Activated naive CD4-positive, alpha-beta T cell treated with anti-CD3 and anti-CD28 coated beads for 36 hours (primary cell): ENCODE measurements at regions not wholly inside any gene's neighbourhood (a gene's known extent, or its start where the extent isn't known, plus 50 kb on each side); places are given as distances from the start of the nearest gene placed in this dataset.

ENCODE experiments used
- CTCF ChIA-PET: fragments of 350-600 bp; sonication (Branson Sonifier 250); formaldehyde crosslinking; loops from one replicate; lab custom pipeline; 2021; ENCODE audit warnings: antibody characterized with exemption; lab: Charles Lee
- DNase-seq: peaks from one replicate; pipeline ENCODE4 v3.0.0-alpha.2; 2020
- H3K27ac Mint-ChIP-seq: one replicate; pipeline ENCODE4 v1.8.0; 2021; ENCODE audit warnings: mild to moderate bottlenecking, mixed read lengths
- H3K27me3 Mint-ChIP-seq: one replicate; pipeline ENCODE4 v1.8.0; 2021; ENCODE audit warnings: low read depth, mixed read lengths
- H3K36me3 Mint-ChIP-seq: one replicate; pipeline ENCODE4 v1.8.0; 2021; ENCODE audit warnings: low read depth, mixed read lengths
- H3K4me1 Mint-ChIP-seq: one replicate; pipeline ENCODE4 v1.8.0; 2021; ENCODE audit warnings: low read depth, mixed read lengths
- H3K4me3 Mint-ChIP-seq: one replicate; pipeline ENCODE4 v1.8.0; 2021; ENCODE audit warnings: mild to moderate bottlenecking, moderate library complexity, mixed read lengths
- H3K9me3 Mint-ChIP-seq: one replicate; pipeline ENCODE4 v1.8.0; 2021; ENCODE audit warnings: mixed read lengths
- intact Hi-C: fragments of 100-400 bp; cut with micrococcal nuclease; formaldehyde crosslinking; loops from one replicate; pipeline ENCODE4 v1.15.1; 2023

GRCh38 chr4:165625281-165625680, 246.5 kb downstream of the CPE start:
- intact Hi-C loops = no loop called here
- H3K27me3 Mint-ChIP-seq = no peaks in the 10 kb centered on the region
- CTCF ChIA-PET = no interaction called here
- DNase-seq = no peak
- no peaks in the 10 kb centered on the region for H3K36me3 Mint-ChIP-seq
- no peaks in the 10 kb centered on the region for H3K4me1 Mint-ChIP-seq
- H3K9me3 Mint-ChIP-seq = no peaks in the 10 kb centered on the region
- no peak overlapping the region for H3K27ac Mint-ChIP-seq
- H3K4me3 Mint-ChIP-seq = no peak overlapping the region

DNA sequence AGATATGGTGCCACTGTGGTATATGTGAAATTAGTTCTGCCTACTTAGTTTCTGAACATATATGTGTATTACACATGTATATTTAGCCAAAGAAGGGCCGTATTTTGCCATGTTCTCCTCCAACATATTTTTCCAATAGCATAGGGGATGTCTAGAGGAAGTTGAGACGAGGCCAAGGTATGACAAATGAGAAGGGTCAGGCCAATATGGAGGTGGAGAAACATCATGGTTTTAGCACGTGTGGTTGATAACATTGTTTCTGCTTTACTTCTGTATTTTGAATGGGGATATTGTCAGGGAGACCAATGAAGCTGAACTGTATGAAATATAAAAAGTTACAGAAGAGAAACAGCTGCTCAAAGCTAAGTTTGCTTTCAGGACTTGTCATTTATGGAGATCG, 246.7 kb upstream of the TLL1 start:
- intact Hi-C loops = no loop called here
- H3K9me3 Mint-ChIP-seq = no peaks in the 10 kb centered on the region
- no peaks in the 10 kb centered on the region for H3K36me3 Mint-ChIP-seq
- CTCF ChIA-PET = no interaction called here
- H3K4me1 Mint-ChIP-seq = no peaks in the 10 kb centered on the region
- H3K27ac Mint-ChIP-seq = no peak overlapping the region
- DNase-seq = no peak
- no peaks in the 10 kb centered on the region for H3K27me3 Mint-ChIP-seq
- H3K4me3 Mint-ChIP-seq = no peak overlapping the region

DNA sequence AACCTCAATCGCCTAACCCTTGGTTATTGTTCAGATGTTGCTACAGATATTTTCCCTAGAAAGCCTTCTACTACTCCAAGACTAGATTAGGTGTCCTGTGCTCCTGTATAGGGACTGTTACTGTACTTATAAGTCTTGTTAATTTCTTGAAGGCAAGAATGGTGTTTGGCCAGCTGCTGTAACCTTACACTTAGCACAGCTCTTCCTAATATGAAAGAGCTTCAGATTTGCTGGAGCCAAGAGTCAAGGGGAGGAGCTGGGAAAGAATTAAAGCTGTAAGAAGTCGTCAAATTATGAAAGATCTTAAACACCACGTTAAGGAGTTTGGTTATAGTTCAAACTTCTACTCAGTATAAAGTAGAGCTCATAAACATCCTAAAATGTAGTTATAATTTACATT, 245.9 kb upstream of the TLL1 start:
- Mint-ChIP-seq H3K27ac (no peak overlapping the region), H3K36me3 (no peaks in the 10 kb centered on the region), H3K4me3 (no peak overlapping the region), H3K4me1 (no peaks in the 10 kb centered on the region), H3K27me3 (no peaks in the 10 kb centered on the region), H3K9me3 (no peaks in the 10 kb centered on the region)
- CTCF ChIA-PET = no interaction called here
- intact Hi-C loops = no loop called here
- DNase-seq = no peak

- intact Hi-C loops = no loop called here
- H3K27me3 Mint-ChIP-seq = no peaks in the 10 kb centered on the region
- CTCF ChIA-PET = no interaction called here
- H3K4me1 Mint-ChIP-seq = no peaks in the 10 kb centered on the region
- no peak for DNase-seq
- H3K9me3 Mint-ChIP-seq = no peaks in the 10 kb centered on the region
- no peak overlapping the region for H3K4me3 Mint-ChIP-seq
- H3K36me3 Mint-ChIP-seq = no peaks in the 10 kb centered on the region
- no peak overlapping the region for H3K27ac Mint-ChIP-seq
These were observed 245.5 kb upstream of the TLL1 start for GRCh38 chr4:165627548-165627947.

- H3K27ac Mint-ChIP-seq = no peak overlapping the region
- no peak for DNase-seq
- intact Hi-C loops = no loop called here
- H3K36me3 Mint-ChIP-seq = no peaks in the 10 kb centered on the region
- no peaks in the 10 kb centered on the region for H3K9me3 Mint-ChIP-seq
- no peaks in the 10 kb centered on the region for H3K27me3 Mint-ChIP-seq
- no peaks in the 10 kb centered on the region for H3K4me1 Mint-ChIP-seq
- CTCF ChIA-PET = no interaction called here
- no peak overlapping the region for H3K4me3 Mint-ChIP-seq
These were observed 244.5 kb upstream of the TLL1 start for GRCh38 chr4:165628572-165628971.

GRCh38 chr4:165630671-165631070, 242.4 kb upstream of the TLL1 start:
- Mint-ChIP-seq H3K27ac (no peak overlapping the region), H3K36me3 (no peaks in the 10 kb centered on the region), H3K4me1 (no peaks in the 10 kb centered on the region), H3K4me3 (no peak overlapping the region), H3K9me3 (no peaks in the 10 kb centered on the region), H3K27me3 (no peaks in the 10 kb centered on the region)
- CTCF ChIA-PET = interaction anchor here (0.9 kb wide), 1 partner anchor 137 kb away, joined by 3 read pairs; no protein-coding TSS in a partner anchor
- intact Hi-C loops = no loop called here
- DNase-seq = no peak

- no peak for DNase-seq
- Mint-ChIP-seq H3K27ac (no peak overlapping the region), H3K36me3 (no peaks in the 10 kb centered on the region), H3K4me1 (no peaks in the 10 kb centered on the region), H3K4me3 (no peak overlapping the region), H3K9me3 (no peaks in the 10 kb centered on the region), H3K27me3 (no peaks in the 10 kb centered on the region)
- CTCF ChIA-PET = interaction anchor here (0.9 kb wide), 1 partner anchor 137 kb away, joined by 3 read pairs; no protein-coding TSS in a partner anchor
- intact Hi-C loops = no loop called here
These were observed 241.7 kb upstream of the TLL1 start for GRCh38 chr4:165631208-165631894.

DNA sequence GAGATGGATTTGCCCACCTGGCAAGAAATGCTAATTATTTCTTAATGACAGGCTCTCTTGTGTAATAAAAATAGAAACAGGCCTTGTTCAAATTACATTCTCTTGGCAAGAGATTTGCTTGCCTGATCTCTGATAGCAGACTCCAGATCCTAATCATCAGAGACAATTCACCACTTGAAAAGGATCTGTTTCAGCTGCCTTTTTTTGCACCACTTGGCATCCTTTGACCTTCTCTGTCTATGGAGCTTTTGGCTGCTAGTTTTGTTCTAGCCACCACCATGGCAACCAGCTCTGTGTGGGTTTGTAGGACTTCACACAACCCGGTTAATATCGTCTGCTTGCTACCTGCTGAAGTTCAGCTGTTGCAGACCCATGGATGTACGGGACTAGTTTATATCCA, 241.1 kb upstream of the TLL1 start:
- H3K4me3 Mint-ChIP-seq = no peak overlapping the region
- H3K9me3 Mint-ChIP-seq = no peaks in the 10 kb centered on the region
- no peaks in the 10 kb centered on the region for H3K36me3 Mint-ChIP-seq
- DNase-seq = no peak
- no peaks in the 10 kb centered on the region for H3K27me3 Mint-ChIP-seq
- CTCF ChIA-PET = interaction anchor here (0.9 kb wide), 1 partner anchor 138 kb away, joined by 3 read pairs; no protein-coding TSS in a partner anchor
- intact Hi-C loops = no loop called here
- H3K27ac Mint-ChIP-seq = no peak overlapping the region
- H3K4me1 Mint-ChIP-seq = no peaks in the 10 kb centered on the region

- intact Hi-C loops = no loop called here
These were observed 238.3 kb upstream of the TLL1 start for GRCh38 chr4:165634766-165635165.

DNA sequence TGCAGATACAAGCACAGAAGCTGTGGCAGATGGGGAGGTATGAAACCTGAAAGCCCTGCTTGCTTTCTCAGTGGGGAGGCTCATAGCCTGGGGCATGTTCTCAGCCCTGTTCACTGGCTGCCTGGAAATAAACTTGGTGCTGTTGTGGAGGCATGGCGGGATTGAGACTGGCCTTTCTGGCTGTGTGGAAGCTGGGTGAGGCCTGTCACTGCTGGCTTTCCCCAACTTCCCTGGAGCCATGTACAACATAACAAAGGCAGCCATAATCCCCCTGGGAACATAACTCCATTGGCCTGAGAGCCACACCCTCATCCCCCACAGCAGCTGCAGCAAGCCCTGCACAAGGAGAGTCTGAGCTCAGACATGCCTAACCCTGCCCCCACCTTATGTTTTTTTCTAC, 237.7 kb upstream of the TLL1 start:
- H3K4me1 Mint-ChIP-seq = no peaks in the 10 kb centered on the region
- CTCF ChIA-PET = interaction anchor here (0.6 kb wide), 1 partner anchor 867 kb away, joined by 3 read pairs; no protein-coding TSS in a partner anchor
- intact Hi-C loops = no loop called here

More at GRCh38 chr4:165634766-165635165, 238.3 kb upstream of the TLL1 start:
- CTCF ChIA-PET = interaction anchor here (0.6 kb wide), 1 partner anchor 866 kb away, joined by 3 read pairs; no protein-coding TSS in a partner anchor
- no peak for DNase-seq
- Mint-ChIP-seq H3K4me1 (no peaks in the 10 kb centered on the region), H3K27ac (no peak overlapping the region), H3K9me3 (peaks cover 2% of the 10 kb centered on the region), H3K4me3 (no peak overlapping the region), H3K27me3 (no peaks in the 10 kb centered on the region), H3K36me3 (no peaks in the 10 kb centered on the region)

DNA sequence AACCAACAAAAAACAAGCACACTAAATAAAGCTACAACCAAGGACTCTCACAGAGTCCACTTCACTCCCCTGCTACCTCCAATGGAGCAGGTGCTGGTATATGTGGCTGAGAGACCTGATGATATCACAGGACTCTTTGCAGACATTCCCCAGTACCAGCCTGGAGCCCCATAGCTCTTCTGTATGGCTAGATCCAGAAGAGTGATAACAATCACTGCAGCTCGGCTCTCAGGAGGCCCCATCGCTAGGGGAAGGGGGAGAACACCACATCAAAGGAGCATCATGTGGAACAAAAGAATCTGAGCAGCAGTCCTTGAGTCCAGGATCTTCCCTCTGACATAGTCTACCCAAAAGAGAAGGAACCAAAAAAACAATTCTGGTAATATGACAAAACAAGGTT, 237.1 kb upstream of the TLL1 start:
- peaks cover 2% of the 10 kb centered on the region for H3K9me3 Mint-ChIP-seq
- H3K27ac Mint-ChIP-seq = no peak overlapping the region
- no peaks in the 10 kb centered on the region for H3K36me3 Mint-ChIP-seq
- no peak overlapping the region for H3K4me3 Mint-ChIP-seq
- intact Hi-C loops = no loop called here
- H3K4me1 Mint-ChIP-seq = no peaks in the 10 kb centered on the region
- CTCF ChIA-PET = no interaction called here
- no peak for DNase-seq
- no peaks in the 10 kb centered on the region for H3K27me3 Mint-ChIP-seq

More for the DNA sequence above, 237.7 kb upstream of the TLL1 start:
- Mint-ChIP-seq H3K4me3 (no peak overlapping the region), H3K27me3 (no peaks in the 10 kb centered on the region), H3K9me3 (peaks cover 2% of the 10 kb centered on the region), H3K36me3 (no peaks in the 10 kb centered on the region), H3K27ac (no peak overlapping the region)
- no peak for DNase-seq

GRCh38 chr4:165651901-165652300, 221.1 kb upstream of the TLL1 start:
- no peaks in the 10 kb centered on the region for H3K4me1 Mint-ChIP-seq
- peaks cover 2% of the 10 kb centered on the region for H3K9me3 Mint-ChIP-seq
- intact Hi-C loops = no loop called here
- no peaks in the 10 kb centered on the region for H3K27me3 Mint-ChIP-seq
- no peaks in the 10 kb centered on the region for H3K36me3 Mint-ChIP-seq
- no peak for DNase-seq
- no peak overlapping the region for H3K4me3 Mint-ChIP-seq
- H3K27ac Mint-ChIP-seq = no peak overlapping the region
- CTCF ChIA-PET = interaction anchor here (0.6 to 1.0 kb wide), 2 partner anchors 159 to 477 kb away, joined by 3 to 4 read pairs; no protein-coding TSS in a partner anchor

GRCh38 chr4:165654556-165654955, 218.5 kb upstream of the TLL1 start:
- peaks cover 2% of the 10 kb centered on the region for H3K9me3 Mint-ChIP-seq
- DNase-seq = no peak
- CTCF ChIA-PET = no interaction called here
- no peaks in the 10 kb centered on the region for H3K4me1 Mint-ChIP-seq
- intact Hi-C loops = no loop called here
- H3K36me3 Mint-ChIP-seq = no peaks in the 10 kb centered on the region
- no peak overlapping the region for H3K27ac Mint-ChIP-seq
- no peak overlapping the region for H3K4me3 Mint-ChIP-seq
- no peaks in the 10 kb centered on the region for H3K27me3 Mint-ChIP-seq
